Fibroblast of gingiva (primary cell): ENCODE measurements at regions not wholly inside any gene's neighbourhood (a gene's known extent, or its start where the extent isn't known, plus 50 kb on each side); places are given as distances from the start of the nearest gene placed in this dataset.

Source experiments
- DNase-seq: peaks from one replicate; pipeline ENCODE4 v3.0.0-alpha.2; 2011; ENCODE audit warnings: low read depth

- DNase-seq, result no peak
Measured at GRCh38 chr3:155239960-155240359, 53.5 kb downstream of the STRIT1 start.

DNA sequence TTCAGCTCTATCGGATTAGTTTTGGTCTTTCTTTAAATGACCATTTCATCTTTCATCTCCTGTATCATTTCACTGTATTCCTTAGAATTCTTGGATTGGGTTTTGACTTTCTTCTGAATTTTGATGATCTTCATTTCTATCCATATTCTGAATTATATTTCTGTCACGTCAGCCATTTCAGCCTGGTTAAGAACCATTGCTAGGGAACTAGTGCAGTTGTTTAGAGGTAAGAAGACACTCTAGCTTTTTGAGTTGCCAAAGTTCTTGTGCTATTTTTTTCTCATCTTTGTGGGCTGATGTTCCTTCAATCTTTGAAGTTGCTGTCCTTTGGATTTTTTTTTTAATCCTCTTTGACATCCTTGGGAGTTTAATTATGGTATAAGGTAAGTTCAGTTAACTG lies 54.6 kb downstream of the STRIT1 start:
- DNase-seq, result no peak

DNA sequence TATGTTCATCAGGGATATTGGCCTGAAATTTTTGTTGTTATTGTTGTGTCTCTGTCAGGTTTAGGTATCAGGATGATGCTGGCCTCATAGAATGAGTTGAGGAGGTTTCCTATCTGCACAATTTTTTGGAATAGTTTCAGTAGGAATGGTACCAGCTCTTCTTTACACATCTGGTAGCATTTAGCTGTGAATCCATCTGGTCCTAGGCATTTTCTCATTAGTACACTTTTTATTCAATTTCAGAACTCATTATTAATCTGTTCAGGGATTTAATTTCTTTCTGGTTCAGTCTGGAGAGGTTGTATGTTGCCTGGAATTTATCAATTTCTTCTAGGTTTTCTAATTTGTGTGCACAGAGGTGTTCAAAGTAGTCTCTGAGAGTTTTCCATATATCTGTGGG lies 57.0 kb downstream of the STRIT1 start:
- DNase-seq, result peak; percentile 34
